Kidney tubule cell (primary cell): ENCODE measurements at regions not wholly inside any gene's neighbourhood (a gene's known extent, or its start where the extent isn't known, plus 50 kb on each side); places are given as distances from the start of the nearest gene placed in this dataset.
"Not testable (repeated sequence)": the region's sequence is repeated elsewhere in the genome, so short reads cannot be mapped to it uniquely, and the experiment has no call there.

ENCODE experiments used
- DNase-seq: peaks from one replicate; pipeline ENCODE4 v3.0.0-alpha.2; 2018; ENCODE audit warnings: low spot score

GRCh38 chr11:41519696-41520095 is 60.2 kb upstream of the LRRC4C start:
- no peak for DNase-seq

- DNase-seq = peak; percentile 81
Measured at GRCh38 chr11:41522391-41522790, 62.9 kb upstream of the LRRC4C start.

- DNase-seq = peak; percentile 60
Measured at GRCh38 chr11:41522899-41523672, 63.6 kb upstream of the LRRC4C start.

- no peak for DNase-seq
Measured at GRCh38 chr11:41527530-41527929, 68.1 kb upstream of the LRRC4C start.

- DNase-seq = no peak
Measured at GRCh38 chr11:41532413-41532812, 73.0 kb upstream of the LRRC4C start.

GRCh38 chr11:41533761-41534160 is 74.3 kb upstream of the LRRC4C start:
- peak; percentile 33 for DNase-seq

- no peak for DNase-seq
Measured at GRCh38 chr11:41534391-41534790, 74.9 kb upstream of the LRRC4C start.

GRCh38 chr11:41534861-41535260 is 75.4 kb upstream of the LRRC4C start:
- peak; percentile 56 for DNase-seq

GRCh38 chr11:41536021-41536568 is 76.6 kb upstream of the LRRC4C start:
- DNase-seq = no peak

- DNase-seq = not testable (repeated sequence)
Measured at GRCh38 chr11:41544902-41545301, 85.5 kb upstream of the LRRC4C start.

GRCh38 chr11:41578421-41579051 is 119.1 kb upstream of the LRRC4C start:
- no peak for DNase-seq

GRCh38 chr11:41579546-41579945 is 120.1 kb upstream of the LRRC4C start:
- no peak for DNase-seq

- no peak for DNase-seq
Measured at GRCh38 chr11:41609511-41609910, 150.1 kb upstream of the LRRC4C start.

- DNase-seq = peak; percentile 1
Measured at GRCh38 chr11:41612415-41612814, 153.0 kb upstream of the LRRC4C start.

GRCh38 chr11:41613326-41613725 is 153.9 kb upstream of the LRRC4C start:
- no peak for DNase-seq

GRCh38 chr11:41622707-41623359 is 163.4 kb upstream of the LRRC4C start:
- DNase-seq = no peak

- no peak for DNase-seq
Measured at GRCh38 chr11:41659985-41660384, 200.5 kb upstream of the LRRC4C start.

- no peak for DNase-seq
Measured at GRCh38 chr11:41660585-41660984, 201.1 kb upstream of the LRRC4C start.

- no peak for DNase-seq
Measured at GRCh38 chr11:41665441-41666360, 206.2 kb upstream of the LRRC4C start.

GRCh38 chr11:41666951-41667653 is 207.7 kb upstream of the LRRC4C start:
- DNase-seq = no peak

- no peak for DNase-seq
Measured at GRCh38 chr11:41675205-41675604, 215.8 kb upstream of the LRRC4C start.
